SW 1271 (cell line): ENCODE measurements at regions not wholly inside any gene's neighbourhood (a gene's known extent, or its start where the extent isn't known, plus 50 kb on each side); places are given as distances from the start of the nearest gene placed in this dataset.
A peak's percentile ranks its signal among the peaks of the same experiment; 100 is the strongest.

Source experiments
- DNase-seq, 2 experiments: peaks; one replicate each; lab custom pipeline; 2025; lab: John Stamatoyannopoulos, UW

DNA sequence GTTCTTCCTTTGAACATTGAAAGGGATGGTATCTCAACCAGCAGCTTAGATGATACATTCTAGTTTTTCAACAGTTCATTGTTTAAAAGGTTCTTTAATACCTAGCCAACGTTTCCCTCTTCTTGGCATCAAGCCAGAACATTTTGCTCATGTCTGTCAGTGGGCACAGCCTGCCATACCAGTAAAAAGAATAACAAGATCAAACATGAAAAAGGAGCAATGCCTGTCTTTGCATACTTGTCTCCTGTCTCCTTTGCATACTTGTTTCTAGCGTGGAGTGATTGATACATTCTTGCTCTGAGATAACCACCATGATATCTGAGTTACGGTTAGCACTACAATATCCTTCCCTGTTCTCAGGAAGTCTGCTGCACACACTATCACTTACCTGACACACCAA, 248.6 kb upstream of the DAPK1 start:
- no peak for DNase-seq

DNA sequence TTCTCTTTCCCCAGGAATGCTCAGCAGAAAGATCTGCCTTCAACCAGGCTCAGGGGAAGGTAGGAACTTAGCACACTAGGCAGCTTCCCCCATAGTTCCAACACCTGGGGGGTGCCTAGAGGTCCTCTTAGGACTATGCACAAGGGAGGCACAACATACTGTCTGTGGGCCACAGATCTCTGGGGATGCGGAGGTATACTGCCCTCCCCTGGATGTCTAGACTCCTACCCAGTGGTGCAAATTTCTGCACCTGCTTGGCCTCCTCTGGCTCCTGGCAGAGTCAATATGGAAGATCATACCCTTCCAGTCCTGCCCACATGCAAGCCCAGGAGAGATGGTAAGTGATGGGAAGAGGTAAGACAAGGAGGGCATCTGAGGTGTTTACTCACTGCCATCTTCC, 247.5 kb upstream of the DAPK1 start:
- no peak for DNase-seq

DNA sequence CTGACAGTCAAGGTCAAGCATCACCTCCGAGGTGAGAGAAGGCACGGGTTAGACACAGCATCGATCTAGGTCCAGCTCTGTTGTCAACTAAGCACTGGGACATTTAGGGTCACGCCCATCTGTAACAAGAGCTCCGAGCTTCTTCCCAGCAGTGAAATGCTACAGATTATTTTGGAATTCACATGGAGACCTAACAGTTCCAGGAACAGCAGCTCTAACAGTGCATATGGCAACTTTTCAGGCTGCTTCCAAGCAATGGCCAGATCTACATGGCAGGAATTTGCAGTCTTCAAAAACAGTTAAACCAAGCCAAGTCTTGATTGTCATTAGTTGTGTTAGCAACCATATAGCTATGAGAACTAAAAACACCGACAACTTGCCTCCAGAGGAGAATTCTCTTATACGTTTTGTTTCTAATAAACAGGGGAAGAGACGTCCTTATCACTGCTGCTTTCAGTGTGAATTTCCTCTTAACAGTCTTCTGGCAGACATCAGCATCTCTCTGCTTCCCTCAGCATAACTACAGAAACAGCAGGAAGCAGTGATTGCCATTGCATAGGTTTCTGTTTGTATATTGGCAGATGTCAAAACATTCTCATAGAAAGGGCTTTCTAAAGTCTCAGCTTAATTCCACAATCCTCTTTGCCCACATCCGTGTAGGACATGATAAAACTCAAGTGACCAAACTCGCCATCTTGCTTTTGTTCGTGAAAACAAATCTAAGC, 242.1 kb upstream of the DAPK1 start:
- DNase-seq = no peak

DNA sequence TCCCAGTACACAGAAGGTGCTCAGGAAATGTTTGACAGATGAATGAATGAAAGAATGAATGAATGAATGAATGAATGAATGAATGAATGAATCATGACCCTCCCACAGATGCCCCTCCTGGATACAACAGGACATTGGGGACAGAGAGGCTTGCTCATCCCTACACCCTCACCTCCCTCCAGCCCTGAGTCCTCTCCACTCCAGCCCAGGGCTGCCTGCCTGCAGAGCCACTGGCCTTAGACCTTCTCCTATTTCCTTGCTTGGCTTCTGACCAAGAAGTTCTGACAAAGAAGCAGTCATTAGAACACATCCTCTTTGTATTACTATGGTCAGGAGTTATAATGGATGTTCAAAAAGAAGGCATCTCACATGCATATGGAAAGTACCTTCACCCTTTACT, 240.7 kb upstream of the DAPK1 start:
- no peak for DNase-seq

DNA sequence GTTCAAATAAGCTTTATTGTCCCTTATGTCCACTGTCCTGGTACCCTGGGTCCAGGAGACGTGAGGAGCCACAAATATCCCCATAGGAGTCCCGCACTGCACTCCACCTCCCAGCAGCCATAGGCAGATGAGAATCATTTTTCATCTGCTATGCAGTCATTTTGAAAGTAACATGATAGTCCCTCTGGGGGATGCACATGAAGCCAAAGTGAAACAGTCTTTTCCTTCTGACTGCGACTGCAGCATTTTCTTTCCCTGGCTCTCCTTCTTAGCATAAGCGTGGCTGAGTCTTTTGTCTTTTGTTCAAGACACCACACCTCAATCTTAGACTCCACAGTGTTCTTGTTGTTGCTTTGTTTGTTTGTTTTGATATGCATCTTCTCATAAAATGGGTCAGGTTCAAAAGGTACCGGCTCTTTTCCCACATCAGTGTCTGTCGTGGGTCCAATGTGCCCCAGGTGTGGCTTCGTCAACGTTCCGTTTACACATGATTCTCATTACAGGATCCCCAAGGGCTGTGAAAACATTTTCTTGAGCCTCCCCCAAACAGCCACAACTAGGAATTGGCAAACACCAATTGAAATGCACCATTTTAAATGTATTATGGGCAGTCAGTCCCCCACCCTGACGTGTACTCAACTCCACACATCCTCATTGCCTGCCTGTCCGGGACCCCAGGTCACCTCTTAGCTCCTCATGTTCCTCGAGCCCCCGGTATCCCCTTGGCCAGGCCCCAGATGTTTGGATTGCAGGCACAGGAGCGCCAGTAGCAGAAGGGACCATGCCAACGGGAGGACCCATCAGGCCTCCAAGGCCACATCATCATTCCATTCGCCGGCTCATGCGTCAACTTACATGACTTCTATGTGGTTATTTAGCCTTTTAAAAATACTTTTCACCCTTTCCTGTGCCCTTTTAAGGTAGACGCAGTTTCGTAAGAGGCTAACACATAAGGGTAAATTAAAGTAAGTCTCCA, 237.8 kb upstream of the DAPK1 start:
- DNase-seq = no peak

DNA sequence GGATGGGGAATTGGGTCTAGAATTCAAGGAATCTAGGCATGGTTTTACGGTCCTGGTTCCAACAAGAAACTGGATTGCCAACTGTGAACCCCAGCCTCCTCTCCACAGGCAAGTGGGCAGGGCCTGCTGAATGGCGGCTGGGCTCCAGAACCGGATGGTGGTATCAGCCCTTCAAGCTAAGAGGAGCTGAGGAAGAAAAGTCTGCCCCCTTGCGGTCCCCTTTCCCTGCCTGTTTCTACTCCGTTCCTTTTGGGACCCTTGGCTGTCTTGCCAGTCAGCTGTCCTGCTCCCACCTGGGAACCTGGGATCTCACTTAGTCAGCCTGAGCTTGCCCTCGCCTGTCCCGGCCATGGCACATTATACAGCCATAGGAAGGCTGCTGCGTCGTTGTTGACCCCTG, 234.4 kb upstream of the DAPK1 start:
- no peak for DNase-seq

DNA sequence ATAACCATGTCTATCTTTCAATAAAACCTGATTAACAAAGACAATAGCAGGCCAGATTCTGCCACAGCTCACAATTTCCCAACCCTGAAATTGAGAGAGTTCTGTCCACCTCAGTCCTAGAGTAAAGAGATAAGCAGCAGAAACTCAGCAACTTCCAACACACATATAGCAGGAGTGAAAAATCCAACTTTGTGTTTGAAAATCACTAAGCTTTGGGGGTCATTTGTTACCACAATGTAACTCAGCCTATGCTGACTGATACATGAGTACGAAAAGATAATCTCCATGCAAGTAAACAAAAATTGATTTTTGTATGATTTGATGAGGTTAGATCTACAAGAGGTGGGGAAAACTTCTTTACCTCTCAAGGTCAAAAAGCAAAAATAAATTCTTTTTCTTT, 231.0 kb upstream of the DAPK1 start:
- no peak for DNase-seq

DNA sequence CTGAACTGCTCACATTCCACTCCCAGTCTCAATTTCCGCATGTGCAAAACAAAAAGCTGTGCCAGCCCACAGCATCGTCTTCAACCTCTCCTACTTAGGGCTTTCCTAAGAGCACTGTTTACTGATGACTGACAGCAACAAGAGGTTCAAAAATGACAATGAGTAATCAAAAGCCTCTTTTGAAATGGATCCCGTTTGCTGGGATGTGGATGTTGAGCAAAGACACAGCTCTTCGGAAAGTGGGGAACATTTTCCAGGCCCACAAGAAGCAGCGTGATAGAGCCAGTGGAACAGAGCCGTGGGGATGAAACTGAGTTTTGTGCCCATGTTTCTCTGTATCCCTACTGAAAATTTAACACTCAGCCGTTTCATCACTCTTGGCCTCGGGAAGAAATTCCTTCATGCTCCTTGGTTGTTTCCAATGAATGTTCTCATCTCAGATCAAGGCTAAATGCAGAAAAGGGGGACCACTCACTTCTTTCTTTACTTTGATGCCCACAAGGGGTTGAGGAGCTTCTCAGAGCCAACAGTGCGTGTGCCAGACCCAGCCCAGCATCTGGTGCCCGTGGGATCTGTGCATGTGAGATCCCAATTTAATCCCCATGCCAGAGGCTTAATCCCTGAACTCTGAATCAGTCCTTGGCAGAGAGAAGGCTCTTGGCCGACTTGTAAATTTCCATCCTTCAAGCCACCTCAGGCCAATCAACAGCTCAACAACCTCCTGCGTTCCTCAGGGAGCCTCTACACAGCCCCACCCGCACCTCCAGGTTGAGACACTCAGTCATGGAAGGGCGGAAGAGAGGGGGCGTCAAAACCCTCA, 230.2 kb upstream of the DAPK1 start:
- DNase-seq = no peak

DNA sequence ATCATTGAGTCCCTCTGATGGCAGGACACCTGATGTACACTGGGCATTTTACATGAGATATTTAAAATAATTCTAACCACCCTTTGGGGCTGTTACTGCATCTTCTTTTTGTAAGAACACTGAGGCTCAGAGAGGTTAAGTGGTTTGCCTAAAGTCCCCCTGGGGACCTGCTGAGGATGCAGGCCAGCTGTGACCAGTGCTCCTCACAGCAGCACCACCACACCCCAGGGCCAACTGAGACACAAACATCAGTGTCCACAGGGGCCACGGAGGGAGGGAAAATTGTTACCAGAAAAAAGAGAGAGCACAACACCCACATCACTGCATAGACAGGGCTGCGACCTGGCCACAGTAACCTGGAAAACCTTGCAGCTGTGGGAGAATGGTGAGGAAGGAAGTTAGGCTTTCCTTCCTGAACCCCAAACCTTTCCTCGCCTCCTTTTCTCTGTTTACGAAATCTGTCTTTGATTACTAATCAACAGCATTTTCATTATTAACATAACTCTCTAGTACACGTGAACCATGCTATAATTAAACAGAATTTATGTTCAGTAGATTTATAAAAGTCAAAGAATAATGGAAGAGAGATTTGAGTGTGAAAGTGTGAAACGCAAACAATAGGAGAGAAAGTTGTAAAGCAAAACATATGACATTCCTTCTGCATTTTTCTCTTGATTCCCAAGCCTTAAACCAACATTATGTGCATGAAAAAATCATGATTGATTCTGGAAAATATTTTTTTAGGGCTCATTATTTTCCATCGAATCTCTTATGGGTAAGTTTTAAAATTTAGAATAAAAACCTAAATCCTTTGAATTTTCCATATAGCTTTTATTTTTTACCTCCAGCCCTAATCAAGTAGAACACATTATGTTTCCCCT, 228.1 kb upstream of the DAPK1 start:
- no peak for DNase-seq

DNA sequence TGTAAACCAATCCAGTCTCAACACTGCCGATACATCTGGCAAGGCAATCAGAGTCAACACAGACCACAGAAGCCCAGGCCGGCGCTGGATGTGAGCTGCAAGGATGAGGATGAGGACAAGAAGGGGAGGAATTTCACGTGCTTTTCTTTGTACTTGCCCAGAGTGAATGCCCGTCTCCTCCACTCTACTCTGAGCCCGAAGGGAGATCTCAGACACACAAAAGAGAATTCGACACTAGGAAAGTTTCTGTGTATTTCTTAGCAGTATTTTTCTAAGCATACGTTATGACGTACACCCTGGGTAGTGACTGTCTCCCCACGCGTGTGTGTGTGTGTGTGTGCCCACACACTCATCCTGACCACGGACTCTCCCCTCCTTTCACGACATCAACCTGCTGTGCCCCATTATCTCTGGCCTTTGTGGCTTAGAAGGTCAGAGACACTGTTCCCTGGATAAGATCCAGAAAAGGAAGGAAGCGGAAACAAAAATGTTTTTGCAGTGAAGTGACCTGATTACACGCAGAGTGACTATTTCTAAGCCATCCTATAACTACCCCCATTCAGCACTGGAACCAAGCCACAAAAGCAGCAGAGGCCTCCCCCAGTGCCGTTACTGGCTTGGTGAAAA, 227.3 kb upstream of the DAPK1 start:
- no peak for DNase-seq

DNA sequence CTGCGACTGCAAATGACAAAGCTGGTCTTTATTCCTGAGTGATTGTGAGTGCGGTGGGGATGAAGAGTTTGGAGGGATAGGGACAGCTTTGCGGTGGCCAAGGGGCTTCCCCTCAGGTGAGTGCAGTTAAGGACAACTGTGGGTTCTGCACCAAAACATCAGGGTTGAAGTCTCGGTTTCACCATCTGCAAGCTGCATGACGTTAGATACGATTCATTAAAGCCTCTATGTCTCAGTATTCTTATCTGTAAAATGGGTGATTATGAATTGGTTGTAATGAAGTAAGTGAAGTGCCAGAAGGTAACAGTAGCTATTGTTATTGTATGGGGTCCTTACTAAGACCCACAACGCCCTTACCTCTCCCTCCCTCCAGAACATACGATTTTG, 226.8 kb upstream of the DAPK1 start:
- no peak for DNase-seq

DNA sequence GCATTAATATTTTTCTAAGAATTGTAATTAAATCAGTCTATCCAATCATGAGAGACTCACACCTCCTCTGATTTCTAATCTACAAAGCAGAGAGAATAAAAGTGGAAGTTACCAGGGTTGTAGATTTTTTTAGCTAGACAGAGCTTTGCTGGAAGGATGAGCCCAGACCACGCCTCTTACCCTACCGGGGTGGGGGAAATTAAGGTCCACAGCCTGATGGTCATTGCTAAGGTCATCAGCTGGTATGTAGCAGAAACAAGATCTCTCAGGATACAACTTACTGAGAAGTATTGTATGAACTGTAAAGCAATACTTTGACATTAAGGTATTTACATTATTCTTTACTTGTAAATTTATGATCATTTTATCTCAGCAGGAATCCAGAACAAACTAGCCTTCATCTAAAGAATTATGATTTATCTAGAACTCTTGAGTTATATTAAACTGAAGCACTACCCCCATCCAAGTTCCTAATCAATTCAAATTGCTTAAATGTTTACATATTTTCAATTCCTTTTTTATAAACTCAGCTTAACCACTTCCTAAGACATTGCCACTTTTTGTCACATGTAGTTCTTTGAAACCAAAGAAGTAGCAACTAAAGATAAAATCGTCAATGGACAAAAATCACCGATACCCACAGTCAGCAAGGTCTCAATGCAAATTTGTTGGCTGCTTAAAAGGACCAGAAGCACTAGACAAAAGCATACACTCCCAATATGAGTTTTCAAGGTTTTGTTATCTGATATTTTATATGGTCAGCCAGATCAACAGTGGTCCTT, 225.8 kb upstream of the DAPK1 start:
- DNase-seq = no peak

DNA sequence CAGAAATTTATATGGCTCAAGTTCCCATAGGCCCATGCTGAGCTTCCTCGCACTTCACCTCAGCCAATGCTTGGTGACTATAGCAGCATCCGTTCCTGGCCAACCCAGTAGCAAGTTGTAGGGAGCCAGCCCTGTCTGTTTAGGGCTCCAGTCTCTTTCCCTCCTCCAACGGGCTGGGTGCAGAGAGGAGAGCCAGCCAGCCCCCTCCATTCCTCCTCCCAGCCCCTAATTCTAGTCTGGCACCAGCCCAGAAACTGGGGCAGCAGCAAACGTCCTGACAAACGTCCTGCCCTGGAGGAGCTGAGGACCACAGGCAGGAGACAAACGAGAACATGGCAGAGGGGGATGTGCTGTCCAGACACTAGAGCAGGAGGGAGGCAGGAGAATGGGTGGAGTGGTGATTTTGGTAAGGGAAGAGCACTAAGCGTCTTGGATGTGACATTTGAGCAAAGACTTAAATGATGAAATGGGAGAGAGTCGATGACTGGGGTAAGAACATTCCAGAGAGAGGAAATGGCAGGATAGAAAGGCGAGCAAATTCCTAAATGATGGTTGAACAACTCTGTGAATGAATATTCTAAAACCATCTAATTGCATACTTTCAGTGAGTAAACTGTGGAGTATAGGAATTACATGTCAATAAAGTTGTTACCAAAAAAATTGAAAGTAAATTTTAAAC, 222.5 kb upstream of the DAPK1 start:
- DNase-seq = no peak

DNA sequence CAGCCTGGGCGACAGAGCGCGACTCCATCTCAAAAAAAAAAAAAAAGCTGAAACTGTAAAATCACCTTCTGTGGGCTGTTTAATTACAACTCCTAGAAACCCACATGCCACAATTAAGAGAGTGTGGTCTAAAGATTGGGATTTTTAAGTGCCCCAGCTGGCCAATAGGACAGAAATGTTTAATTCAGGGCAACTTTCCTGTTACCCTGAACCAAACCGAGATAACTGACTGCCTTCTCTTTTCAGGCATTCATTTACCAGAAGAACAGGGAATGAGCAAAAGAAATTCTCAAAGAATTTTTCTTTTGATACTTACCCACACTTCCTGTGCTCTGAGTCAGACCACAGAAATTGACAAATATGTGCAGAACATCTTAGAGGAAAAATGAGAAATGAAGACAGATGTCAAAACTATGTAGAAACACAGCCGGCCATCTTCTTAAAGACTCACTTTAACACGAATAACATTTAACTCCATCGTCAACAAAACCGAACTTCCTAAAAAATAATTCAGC, 221.3 kb upstream of the DAPK1 start:
- DNase-seq = peak in 1 of 2 experiments; percentile 49

DNA sequence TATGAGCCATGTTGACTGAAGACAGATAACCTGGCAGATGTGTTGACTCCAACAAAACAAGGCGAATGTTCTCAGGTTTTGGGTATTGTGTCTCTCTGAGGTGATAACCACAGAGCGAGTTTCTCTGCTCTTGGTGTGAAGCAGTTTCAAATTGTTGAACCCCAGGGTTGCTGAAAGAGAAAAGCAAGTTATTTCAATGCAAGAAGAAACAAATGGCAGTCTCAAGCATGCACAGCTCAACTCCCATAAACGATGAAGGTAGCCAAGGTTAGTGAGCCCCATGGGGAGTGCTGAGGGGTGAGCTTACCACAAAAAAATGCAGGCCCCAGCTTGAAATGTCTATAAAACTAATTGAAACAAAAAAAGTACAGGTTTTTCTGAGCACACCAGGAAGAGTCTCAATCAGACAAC, 220.8 kb upstream of the DAPK1 start:
- DNase-seq = no peak

DNA sequence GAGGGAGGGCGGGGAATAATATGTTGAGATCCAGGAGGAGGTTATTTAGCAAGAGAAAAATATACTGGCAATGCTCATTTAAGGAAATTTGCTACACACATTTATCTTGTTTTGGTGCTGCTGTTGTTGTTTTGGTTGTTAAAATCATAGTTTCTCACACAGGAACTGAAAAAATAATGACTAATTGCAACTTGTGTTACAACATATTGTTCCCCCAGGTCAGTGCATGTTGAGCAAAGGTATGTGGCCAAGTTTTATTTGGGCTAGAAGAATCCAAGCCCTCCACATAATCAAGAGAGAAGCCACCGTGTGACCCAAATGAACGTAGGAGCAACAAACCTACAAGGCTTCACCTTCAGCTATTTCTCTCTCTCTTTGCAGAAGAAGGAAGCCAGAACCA, 220.3 kb upstream of the DAPK1 start:
- no peak for DNase-seq

DNA sequence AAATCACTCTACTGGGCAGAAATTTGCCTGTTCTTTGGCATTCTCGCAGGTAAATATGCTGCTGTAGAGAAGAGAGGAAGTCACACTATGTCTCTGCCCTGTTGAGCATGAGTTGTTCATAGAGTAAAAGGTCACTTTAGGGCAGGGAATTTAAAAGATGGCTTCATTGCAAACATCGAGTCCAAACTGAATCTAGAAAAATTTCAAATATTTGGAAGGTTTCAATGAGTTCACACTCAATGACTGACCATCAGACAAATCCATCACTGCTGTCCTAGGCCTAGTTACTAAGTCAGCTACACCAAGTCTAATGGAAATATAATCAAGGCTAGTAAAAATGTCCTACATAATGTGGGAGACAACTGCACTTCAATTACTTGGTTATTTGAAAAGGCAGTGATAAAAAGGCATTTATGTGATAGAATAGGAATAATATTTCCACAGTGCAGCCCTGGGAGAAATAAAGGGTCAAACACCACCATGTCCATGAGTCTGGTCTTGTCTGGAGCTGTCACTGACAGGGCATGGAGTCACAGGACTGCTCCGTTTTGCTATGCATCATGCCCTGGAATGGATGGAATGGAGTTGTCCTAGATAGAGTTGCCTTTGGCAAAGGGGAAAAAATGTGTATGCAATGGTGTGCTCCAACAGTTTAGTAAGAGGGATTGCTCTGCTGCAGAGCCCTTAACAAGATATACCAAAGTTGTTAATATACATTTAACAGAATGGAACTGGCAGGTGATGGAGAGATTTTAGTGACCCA, 218.5 kb upstream of the DAPK1 start:
- DNase-seq = no peak

DNA sequence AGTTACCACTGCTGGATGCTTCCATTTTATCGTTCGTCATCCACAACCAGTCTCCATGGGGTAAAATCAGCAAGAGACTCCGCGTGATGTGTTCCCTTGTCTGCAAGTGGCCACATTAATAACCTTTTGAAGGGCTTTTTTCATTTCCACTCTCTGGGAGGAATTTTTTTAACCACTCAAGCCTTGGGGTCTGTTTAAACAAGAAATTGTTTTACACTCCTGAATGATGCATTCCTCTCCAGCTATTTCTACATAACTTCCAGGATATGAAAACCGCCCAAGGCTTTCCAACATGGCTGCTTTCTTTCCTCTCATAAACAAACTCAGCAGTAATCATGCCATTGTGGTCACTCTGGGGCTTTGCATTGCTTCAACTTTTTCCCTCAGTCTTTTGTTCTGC, 217.2 kb upstream of the DAPK1 start:
- no peak for DNase-seq

DNA sequence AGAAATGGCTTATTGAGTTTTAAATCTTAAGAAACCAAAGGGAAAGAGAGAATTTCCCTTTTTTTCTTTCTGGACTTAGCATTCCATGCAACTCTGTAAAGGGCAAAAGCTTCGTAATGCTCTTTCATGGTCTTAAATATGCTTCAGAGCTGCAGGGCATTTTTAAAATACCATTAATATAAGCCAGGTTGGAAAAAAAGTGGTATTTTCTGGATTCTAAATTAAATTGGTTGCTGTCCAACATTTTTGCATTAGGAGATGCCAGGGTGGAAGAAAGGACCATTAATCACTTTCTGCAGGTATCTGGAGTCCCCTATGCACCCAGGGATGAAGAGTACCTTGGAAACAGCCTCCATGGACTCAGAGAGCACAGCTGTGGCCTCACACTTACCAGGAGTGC, 215.1 kb upstream of the DAPK1 start:
- no peak for DNase-seq
